Nephron (organoid): ENCODE measurements at regions not wholly inside any gene's neighbourhood (a gene's known extent, or its start where the extent isn't known, plus 50 kb on each side); places are given as distances from the start of the nearest gene placed in this dataset.

Source experiments
- H3K27ac Mint-ChIP-seq, 3 experiments: 2 replicates each; pipeline ENCODE4 v1.8.0; 2020; ENCODE audit warnings: mixed read lengths in 3 of 3, mild to moderate bottlenecking in 2 of 3, moderate library complexity in 1 of 3
- H3K27me3 Mint-ChIP-seq: 2 replicates; pipeline ENCODE4 v1.8.0; 2021; ENCODE audit warnings: low read depth, mild to moderate bottlenecking, moderate library complexity, mixed read lengths
- H3K36me3 Mint-ChIP-seq: 2 replicates; pipeline ENCODE4 v1.8.0; 2020; ENCODE audit warnings: low read depth, mixed read lengths
- H3K4me1 Mint-ChIP-seq: 2 replicates; pipeline ENCODE4 v1.8.0; 2020; ENCODE audit warnings: mixed read lengths
- H3K4me3 Mint-ChIP-seq, 3 experiments: 2 replicates each; pipeline ENCODE4 v1.8.0; 2020; ENCODE audit warnings: mild to moderate bottlenecking in 3 of 3, mixed read lengths in 3 of 3, moderate library complexity in 2 of 3
- H3K9me3 Mint-ChIP-seq: 2 replicates; pipeline ENCODE4 v1.8.0; 2020; ENCODE audit warnings: mixed read lengths
- TF ChIP-seq, protein P1 (sequence below), 3 experiments: fragments of 200-600 bp; sonication (generic); IDR thresholded peaks; one replicate each; pipeline ENCODE4 v1.5.0; 2021; ENCODE audit warnings: antibody characterized with exemption in 3 of 3; ENCODE audit not compliant: unreplicated experiment in 3 of 3

DNA sequence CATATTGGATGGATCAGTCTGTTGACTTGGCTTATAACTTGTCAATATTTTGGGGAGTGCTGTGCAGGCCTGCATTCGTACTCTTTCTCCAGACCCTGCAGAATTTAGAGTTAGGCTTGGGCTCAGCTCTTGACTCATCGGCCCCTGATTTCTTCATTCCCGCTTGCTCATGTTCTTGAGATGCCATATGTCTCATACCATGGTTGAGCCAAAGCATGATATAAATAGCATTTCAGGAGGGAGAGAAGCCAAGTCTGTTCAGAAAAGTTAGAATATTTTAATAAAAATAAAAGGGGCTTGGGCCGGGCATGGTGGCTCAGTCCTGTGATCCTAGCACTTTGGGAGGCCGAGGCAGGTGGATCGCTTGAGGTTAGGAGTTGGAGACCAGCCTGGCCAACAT is 898.1 kb downstream of the TYW1 start:
- Mint-ChIP-seq H3K36me3 (no peaks in the 10 kb centered on the region), H3K9me3 (peaks cover 12% of the 10 kb centered on the region), H3K27ac (no peak overlapping the region), H3K4me3 (no peak overlapping the region), H3K4me1 (no peaks in the 10 kb centered on the region), H3K27me3 (peaks cover 12% of the 10 kb centered on the region)
- TF ChIP-seq, protein P1, sequence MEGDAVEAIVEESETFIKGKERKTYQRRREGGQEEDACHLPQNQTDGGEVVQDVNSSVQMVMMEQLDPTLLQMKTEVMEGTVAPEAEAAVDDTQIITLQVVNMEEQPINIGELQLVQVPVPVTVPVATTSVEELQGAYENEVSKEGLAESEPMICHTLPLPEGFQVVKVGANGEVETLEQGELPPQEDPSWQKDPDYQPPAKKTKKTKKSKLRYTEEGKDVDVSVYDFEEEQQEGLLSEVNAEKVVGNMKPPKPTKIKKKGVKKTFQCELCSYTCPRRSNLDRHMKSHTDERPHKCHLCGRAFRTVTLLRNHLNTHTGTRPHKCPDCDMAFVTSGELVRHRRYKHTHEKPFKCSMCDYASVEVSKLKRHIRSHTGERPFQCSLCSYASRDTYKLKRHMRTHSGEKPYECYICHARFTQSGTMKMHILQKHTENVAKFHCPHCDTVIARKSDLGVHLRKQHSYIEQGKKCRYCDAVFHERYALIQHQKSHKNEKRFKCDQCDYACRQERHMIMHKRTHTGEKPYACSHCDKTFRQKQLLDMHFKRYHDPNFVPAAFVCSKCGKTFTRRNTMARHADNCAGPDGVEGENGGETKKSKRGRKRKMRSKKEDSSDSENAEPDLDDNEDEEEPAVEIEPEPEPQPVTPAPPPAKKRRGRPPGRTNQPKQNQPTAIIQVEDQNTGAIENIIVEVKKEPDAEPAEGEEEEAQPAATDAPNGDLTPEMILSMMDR (IDR thresholded peaks at IDR 0.05; ENCODE audit: unreplicated experiment in 3 of 3), result no peak

DNA sequence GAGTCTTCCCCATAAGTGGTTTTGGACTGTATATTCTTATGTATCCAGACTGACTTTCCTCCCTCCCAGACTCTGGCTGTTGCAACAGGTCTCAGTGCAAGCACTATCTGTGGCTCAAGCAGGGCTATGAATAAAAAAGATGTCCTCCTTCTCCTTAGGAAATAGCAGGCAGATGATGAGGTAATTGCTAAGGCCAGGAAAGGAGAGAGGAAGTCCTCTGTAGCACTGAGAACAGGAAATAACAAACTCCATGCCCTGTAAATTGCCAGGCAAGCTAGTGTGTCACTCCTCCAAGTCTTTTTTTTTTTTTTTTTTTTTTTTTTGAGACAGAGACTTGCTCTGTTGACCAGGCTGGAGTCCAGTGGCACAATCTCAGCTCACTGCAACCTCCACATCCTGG is 900.1 kb downstream of the TYW1 start:
- Mint-ChIP-seq H3K27me3 (peaks cover 9% of the 10 kb centered on the region), H3K9me3 (peaks cover 7% of the 10 kb centered on the region), H3K4me3 (no peak overlapping the region), H3K27ac (no peak overlapping the region), H3K36me3 (no peaks in the 10 kb centered on the region), H3K4me1 (no peaks in the 10 kb centered on the region)
- TF ChIP-seq, protein P1 (IDR thresholded peaks at IDR 0.05; ENCODE audit: unreplicated experiment in 3 of 3), result no peak

DNA sequence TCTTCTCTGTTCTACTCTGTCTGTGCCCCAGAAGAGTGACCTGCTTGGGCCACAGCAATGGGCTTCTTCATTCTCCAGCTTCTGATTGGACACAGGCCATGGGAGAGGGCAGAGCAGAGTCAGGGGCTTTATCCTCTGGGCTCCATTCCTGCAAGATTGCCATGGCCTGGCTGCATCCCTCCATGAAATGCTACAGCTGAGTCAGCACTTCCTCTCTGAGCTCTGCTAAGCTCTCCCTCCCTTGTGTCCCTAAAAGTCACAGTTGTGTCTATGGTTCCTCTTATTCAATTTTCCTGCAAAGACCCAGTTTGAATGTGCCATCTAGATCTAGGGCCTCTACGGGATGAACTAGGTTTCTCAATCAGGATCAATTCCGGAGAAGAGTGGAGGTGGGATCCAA is 903.8 kb downstream of the TYW1 start:
- H3K27me3 Mint-ChIP-seq, result peaks cover 35% of the 10 kb centered on the region
- H3K36me3 Mint-ChIP-seq, result no peaks in the 10 kb centered on the region
- no peak overlapping the region for H3K27ac Mint-ChIP-seq
- H3K9me3 Mint-ChIP-seq, result peaks cover 7% of the 10 kb centered on the region
- TF ChIP-seq, protein P1 (IDR thresholded peaks at IDR 0.05; ENCODE audit: unreplicated experiment in 3 of 3), result no peak
- H3K4me1 Mint-ChIP-seq, result no peaks in the 10 kb centered on the region
- H3K4me3 Mint-ChIP-seq, result no peak overlapping the region

DNA sequence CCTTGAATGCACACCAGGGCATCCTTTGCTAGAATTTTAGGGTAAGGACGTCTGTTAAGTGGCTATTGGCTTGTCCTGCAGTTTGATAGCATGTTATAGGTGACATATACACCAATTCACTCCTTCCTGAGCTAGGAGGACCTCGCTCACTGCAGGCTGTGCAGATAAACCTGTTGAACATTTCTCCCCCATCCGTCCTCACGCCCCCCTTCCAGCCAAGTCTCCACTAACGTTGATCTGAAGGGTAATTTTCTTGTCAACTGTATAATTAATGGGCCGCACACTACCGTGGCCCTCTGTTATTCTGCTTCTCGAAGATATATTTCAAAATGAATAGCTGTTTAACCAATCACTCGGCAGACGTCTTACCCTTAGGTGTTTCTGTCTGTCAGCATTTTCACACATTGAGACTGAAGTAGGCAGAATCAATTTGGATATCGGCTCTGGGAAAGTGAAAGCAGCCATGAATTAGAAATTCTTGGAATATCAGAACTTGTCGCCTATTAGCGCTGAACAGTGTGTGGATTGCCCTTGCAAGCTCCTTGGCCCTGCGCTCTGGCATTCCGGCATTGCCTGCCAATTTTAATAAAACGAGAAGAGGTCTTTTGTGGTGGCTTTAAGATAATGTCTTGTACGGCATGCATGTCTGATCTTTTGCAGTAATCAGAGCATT is 905.3 kb downstream of the TYW1 start:
- Mint-ChIP-seq H3K27ac (no peak overlapping the region), H3K4me1 (no peaks in the 10 kb centered on the region), H3K4me3 (no peak overlapping the region), H3K9me3 (peaks cover 3% of the 10 kb centered on the region), H3K27me3 (peaks cover 30% of the 10 kb centered on the region), H3K36me3 (no peaks in the 10 kb centered on the region)
- TF ChIP-seq, protein P1 (IDR thresholded peaks at IDR 0.05; ENCODE audit: unreplicated experiment in 3 of 3), result no peak

DNA sequence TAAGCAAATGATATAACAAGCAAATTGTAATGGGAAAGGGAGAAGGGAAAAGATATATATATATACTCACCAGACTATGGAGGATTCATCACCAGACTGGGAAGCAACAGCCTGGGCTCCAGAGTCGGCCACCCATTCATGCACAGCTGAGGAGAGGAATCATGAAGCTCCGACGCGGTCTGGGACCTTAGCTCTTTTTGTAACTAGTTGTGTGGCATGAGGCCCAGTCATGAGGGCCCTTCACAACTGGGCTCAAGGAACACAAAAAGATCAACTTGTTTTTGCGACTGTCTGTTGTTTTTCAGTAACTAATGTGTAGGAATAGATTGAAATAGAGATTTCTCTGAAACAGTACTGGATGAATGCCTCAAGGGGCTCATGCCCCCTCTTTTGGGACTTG is 911.2 kb downstream of the TYW1 start:
- Mint-ChIP-seq H3K27ac (no peak overlapping the region), H3K36me3 (no peaks in the 10 kb centered on the region), H3K9me3 (no peaks in the 10 kb centered on the region), H3K27me3 (peaks cover 24% of the 10 kb centered on the region), H3K4me1 (no peaks in the 10 kb centered on the region), H3K4me3 (no peak overlapping the region)
- TF ChIP-seq, protein P1 (IDR thresholded peaks at IDR 0.05; ENCODE audit: unreplicated experiment in 3 of 3), result no peak

DNA sequence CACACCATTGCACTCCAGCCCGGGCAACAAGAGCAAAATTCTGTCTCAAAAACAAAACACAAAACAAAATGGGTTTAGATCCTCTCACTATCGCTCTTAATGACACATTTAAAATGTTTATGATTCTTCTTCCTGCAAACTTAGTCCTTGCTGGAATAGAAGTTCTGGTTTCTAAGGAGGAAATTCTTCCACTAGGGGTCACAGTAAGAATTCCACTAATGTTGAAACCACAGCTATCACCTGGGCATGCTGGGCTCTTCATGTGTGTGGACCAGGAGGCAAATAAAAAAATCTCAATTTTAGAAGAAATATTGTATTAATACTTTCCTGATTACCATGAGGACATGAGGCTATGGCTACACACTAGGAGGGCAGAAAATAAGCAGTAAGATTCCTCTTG is 915.8 kb downstream of the TYW1 start:
- H3K27ac Mint-ChIP-seq, result no peak overlapping the region
- H3K9me3 Mint-ChIP-seq, result no peaks in the 10 kb centered on the region
- TF ChIP-seq, protein P1 (IDR thresholded peaks at IDR 0.05; ENCODE audit: unreplicated experiment in 3 of 3), result peak in 1 of 3 experiments; percentile 17
- H3K4me3 Mint-ChIP-seq, result no peak overlapping the region
- H3K27me3 Mint-ChIP-seq, result peaks cover 23% of the 10 kb centered on the region
- H3K4me1 Mint-ChIP-seq, result peaks cover 7% of the 10 kb centered on the region
- no peaks in the 10 kb centered on the region for H3K36me3 Mint-ChIP-seq
